ENCODE measurements at regions not wholly inside any gene's neighbourhood (a gene's known extent, or its start where the extent isn't known, plus 50 kb on each side); places are given as distances from the start of the nearest gene placed in this dataset.

DNA sequence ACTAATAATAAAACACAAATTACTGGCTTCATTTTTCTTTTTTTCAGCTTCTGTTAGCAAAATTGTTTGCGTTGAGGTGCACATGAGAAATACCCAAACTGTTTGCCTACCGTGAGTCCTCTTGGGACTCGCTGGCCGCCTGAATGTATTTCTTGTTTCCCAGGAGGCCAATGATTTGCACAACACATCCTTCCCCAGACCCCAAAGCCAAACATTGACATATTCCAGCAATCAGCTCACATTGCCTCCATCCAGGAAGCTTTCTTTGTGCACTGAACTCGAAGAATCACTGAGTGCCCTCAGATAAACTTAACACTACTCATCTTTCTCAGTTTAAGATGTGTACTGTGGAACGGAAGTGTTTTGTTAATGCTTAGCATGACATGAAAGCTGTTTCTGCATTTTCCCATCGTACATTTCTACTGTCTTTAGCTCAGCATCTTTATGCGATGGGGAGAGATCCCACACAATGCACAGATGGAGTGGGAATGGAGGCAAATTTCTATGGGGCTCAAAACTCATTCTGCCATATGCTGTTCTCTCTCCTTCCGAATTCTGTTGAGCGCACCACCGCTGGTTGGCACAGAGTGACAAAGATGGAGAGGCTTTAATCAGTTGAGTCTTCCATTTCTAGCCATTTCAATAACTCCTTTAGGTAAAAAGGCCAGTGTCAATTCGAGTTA is 399.5 kb downstream of the RFC3 start:
- 73% methylated on average over 3 of the region's 12 CpGs for WGBS (ENCODE audit: insufficient coverage)
- H3K4me3 ChIP-seq (ENCODE audit: control extremely low read depth in 1 of 5, extremely low read depth in 1 of 5, insufficient read depth in 1 of 5, low read depth in 2 of 5, low read length in 4 of 5), result no peak overlapping the region
- H3K9ac ChIP-seq (ENCODE audit: low read length), result no peak overlapping the region
- no peak for ATAC-seq (ENCODE audit: low read depth)
- no peak overlapping the region for H3K27ac Mint-ChIP-seq
- POLR2A ChIA-PET, result no interaction called here
- H2AFZ ChIP-seq (ENCODE audit: insufficient read depth, low read depth, low read length, poor library complexity, severe bottlenecking), result no peak overlapping the region
- CTCF ChIA-PET, result no interaction called here
- H3K4me2 ChIP-seq (replicated peaks; ENCODE audit: low read depth, low read length, poor library complexity, severe bottlenecking), result no peak overlapping the region
- H3K9me3 ChIP-seq (ENCODE audit: control extremely low read depth in 1 of 3, control insufficient read depth in 2 of 3, insufficient read depth in 1 of 3, low read length in 2 of 3), result no peaks in the 10 kb centered on the region
- H4K20me1 ChIP-seq (ENCODE audit: control insufficient read depth, insufficient read depth, low read length, poor library complexity, severe bottlenecking), result no peaks in the 10 kb centered on the region
- H3K4me1 ChIP-seq (ENCODE audit: control insufficient read depth in 2 of 2, insufficient read depth in 2 of 2, low read length in 2 of 2), result no peaks in the 10 kb centered on the region
- no peaks in the 10 kb centered on the region for H3K36me3 ChIP-seq (replicated peaks in 1 of 2; ENCODE audit: control extremely low read depth in 1 of 2, control insufficient read depth in 1 of 2, extremely low read depth in 1 of 2, insufficient read depth in 2 of 2, low read length in 1 of 2)
- H3K4me1 Mint-ChIP-seq, result no peaks in the 10 kb centered on the region
- H3K27me3 ChIP-seq (replicated peaks in 1 of 4; ENCODE audit: control extremely low read depth in 1 of 4, control insufficient read depth in 3 of 4, insufficient read depth in 4 of 4, low read length in 3 of 4), result no peaks in the 10 kb centered on the region
- no peaks in the 10 kb centered on the region for H3K27me3 Mint-ChIP-seq
- H3K79me2 ChIP-seq (ENCODE audit: control insufficient read depth, insufficient read depth, low read length), result no peaks in the 10 kb centered on the region
- no peak overlapping the region for H3K4me3 Mint-ChIP-seq
- TF ChIP-seq, protein P1, sequence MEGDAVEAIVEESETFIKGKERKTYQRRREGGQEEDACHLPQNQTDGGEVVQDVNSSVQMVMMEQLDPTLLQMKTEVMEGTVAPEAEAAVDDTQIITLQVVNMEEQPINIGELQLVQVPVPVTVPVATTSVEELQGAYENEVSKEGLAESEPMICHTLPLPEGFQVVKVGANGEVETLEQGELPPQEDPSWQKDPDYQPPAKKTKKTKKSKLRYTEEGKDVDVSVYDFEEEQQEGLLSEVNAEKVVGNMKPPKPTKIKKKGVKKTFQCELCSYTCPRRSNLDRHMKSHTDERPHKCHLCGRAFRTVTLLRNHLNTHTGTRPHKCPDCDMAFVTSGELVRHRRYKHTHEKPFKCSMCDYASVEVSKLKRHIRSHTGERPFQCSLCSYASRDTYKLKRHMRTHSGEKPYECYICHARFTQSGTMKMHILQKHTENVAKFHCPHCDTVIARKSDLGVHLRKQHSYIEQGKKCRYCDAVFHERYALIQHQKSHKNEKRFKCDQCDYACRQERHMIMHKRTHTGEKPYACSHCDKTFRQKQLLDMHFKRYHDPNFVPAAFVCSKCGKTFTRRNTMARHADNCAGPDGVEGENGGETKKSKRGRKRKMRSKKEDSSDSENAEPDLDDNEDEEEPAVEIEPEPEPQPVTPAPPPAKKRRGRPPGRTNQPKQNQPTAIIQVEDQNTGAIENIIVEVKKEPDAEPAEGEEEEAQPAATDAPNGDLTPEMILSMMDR (IDR thresholded peaks at IDR 0.05), result no peak
- no peak for TF ChIP-seq EZH2 (IDR thresholded peaks at IDR 0.05; ENCODE audit: borderline replicate concordance, insufficient read depth, low read depth, low read length, poor library complexity, severe bottlenecking)
- intact Hi-C loops (cut with micrococcal nuclease), result no loop called here
- H3K9me3 Mint-ChIP-seq (ENCODE audit: insufficient read depth), result peaks cover 2% of the 10 kb centered on the region
- DNase-seq, result no peak
- H3K27ac ChIP-seq (ENCODE audit: low read length in 2 of 2), result no peak overlapping the region

DNA sequence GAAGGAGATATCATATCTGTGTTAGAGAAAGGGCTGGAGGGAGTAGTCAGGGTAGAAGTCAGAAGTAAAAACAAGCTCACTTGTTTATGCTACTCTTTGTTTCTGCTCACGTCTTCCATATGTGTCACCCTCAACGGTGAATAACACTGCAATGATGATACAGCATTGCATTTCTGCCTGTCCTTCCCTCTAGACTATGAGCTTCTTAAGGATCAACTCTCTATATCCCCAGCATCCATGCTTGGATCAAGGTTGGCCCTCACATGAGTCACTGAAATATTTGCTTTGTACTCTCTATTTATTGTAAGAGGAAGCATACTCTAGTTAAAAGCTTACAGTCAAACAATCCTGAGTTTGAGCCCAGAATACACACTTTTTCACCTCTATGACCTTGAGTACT is 406.0 kb downstream of the RFC3 start:
- CTCF ChIA-PET, result interaction anchor here (1.1 kb wide), 1 partner anchor 10 kb away, joined by 3 read pairs; no protein-coding TSS in a partner anchor
- Histone ChIP-seq H3K9ac (ENCODE audit: low read length) (no peak overlapping the region), H3K27ac (ENCODE audit: low read length in 2 of 2) (no peak overlapping the region), H3K4me1 (ENCODE audit: control insufficient read depth in 2 of 2, insufficient read depth in 2 of 2, low read length in 2 of 2) (no peaks in the 10 kb centered on the region), H3K79me2 (ENCODE audit: control insufficient read depth, insufficient read depth, low read length) (no peaks in the 10 kb centered on the region), H2AFZ (ENCODE audit: insufficient read depth, low read depth, low read length, poor library complexity, severe bottlenecking) (no peak overlapping the region), H3K4me3 (ENCODE audit: control extremely low read depth in 1 of 5, extremely low read depth in 1 of 5, insufficient read depth in 1 of 5, low read depth in 2 of 5, low read length in 4 of 5) (no peak overlapping the region), H4K20me1 (ENCODE audit: control insufficient read depth, insufficient read depth, low read length, poor library complexity, severe bottlenecking) (no peaks in the 10 kb centered on the region), H3K4me2 (replicated peaks; ENCODE audit: low read depth, low read length, poor library complexity, severe bottlenecking) (no peak overlapping the region), H3K9me3 (ENCODE audit: control extremely low read depth in 1 of 3, control insufficient read depth in 2 of 3, insufficient read depth in 1 of 3, low read length in 2 of 3) (peaks cover 0 to 1% (median 0%) of the 10 kb centered on the region in 3 donors), H3K36me3 (replicated peaks in 1 of 2; ENCODE audit: control extremely low read depth in 1 of 2, control insufficient read depth in 1 of 2, extremely low read depth in 1 of 2, insufficient read depth in 2 of 2, low read length in 1 of 2) (no peaks in the 10 kb centered on the region), H3K27me3 (replicated peaks in 1 of 4; ENCODE audit: control extremely low read depth in 1 of 4, control insufficient read depth in 3 of 4, insufficient read depth in 4 of 4, low read length in 3 of 4) (no peaks in the 10 kb centered on the region)
- TF ChIP-seq, protein P1 (IDR thresholded peaks at IDR 0.05), result no peak
- TF ChIP-seq EZH2 (IDR thresholded peaks at IDR 0.05; ENCODE audit: borderline replicate concordance, insufficient read depth, low read depth, low read length, poor library complexity, severe bottlenecking), result no peak
- ATAC-seq (ENCODE audit: low read depth), result no peak
- Mint-ChIP-seq H3K4me1 (no peaks in the 10 kb centered on the region), H3K27me3 (no peaks in the 10 kb centered on the region), H3K9me3 (ENCODE audit: insufficient read depth) (peaks cover 4% of the 10 kb centered on the region), H3K4me3 (no peak overlapping the region), H3K27ac (no peak overlapping the region)
- intact Hi-C loops (cut with micrococcal nuclease), result no loop called here
- POLR2A ChIA-PET, result no interaction called here
- 80% methylated on average over 2 of the region's 2 CpGs for WGBS (ENCODE audit: insufficient coverage)
- no peak for DNase-seq
